Tibial nerve (tissue), 4 donors: ENCODE measurements at regions not wholly inside any gene's neighbourhood (a gene's known extent, or its start where the extent isn't known, plus 50 kb on each side); places are given as distances from the start of the nearest gene placed in this dataset.
"Not testable (repeated sequence)": the region's sequence is repeated elsewhere in the genome, so short reads cannot be mapped to it uniquely, and the experiment has no call there.

ENCODE experiments used
- CTCF ChIP-seq, 5 experiments: fragments of 200-600 bp in 3 of 5; fragments of 450-650 bp in 2 of 5; sonication (generic) in 3 of 5; IDR thresholded peaks; one replicate each; pipeline ENCODE4 v1.5.1; 2016 to 2019; ENCODE audit warnings: antibody characterized with exemption in 5 of 5, mild to moderate bottlenecking in 3 of 5, moderate library complexity in 2 of 5
- EP300 ChIP-seq, 2 donors: sonication (generic); formaldehyde crosslinking; IDR thresholded peaks; one replicate each; pipeline ENCODE4 v1.6.1; 2017; ENCODE audit warnings: antibody characterized with exemption in 2 of 2, mild to moderate bottlenecking in 1 of 2
- POLR2A ChIP-seq, 2 donors: fragments of 450-650 bp; IDR thresholded peaks; one replicate each; pipeline ENCODE4 v1.6.1; 2017; ENCODE audit warnings: antibody characterized with exemption in 2 of 2, mild to moderate bottlenecking in 2 of 2, moderate library complexity in 2 of 2

GRCh38 chr1:81244612-81245011, 556.1 kb upstream of the ADGRL2 start:
- not testable (repeated sequence) for TF ChIP-seq CTCF, POLR2A, EP300 (IDR thresholded peaks at IDR 0.05)
